ENCODE measurements at regions not wholly inside any gene's neighbourhood (a gene's known extent, or its start where the extent isn't known, plus 50 kb on each side); places are given as distances from the start of the nearest gene placed in this dataset.
"Not testable (repeated sequence)": the region's sequence is repeated elsewhere in the genome, so short reads cannot be mapped to it uniquely, and the experiment has no call there.

DNA sequence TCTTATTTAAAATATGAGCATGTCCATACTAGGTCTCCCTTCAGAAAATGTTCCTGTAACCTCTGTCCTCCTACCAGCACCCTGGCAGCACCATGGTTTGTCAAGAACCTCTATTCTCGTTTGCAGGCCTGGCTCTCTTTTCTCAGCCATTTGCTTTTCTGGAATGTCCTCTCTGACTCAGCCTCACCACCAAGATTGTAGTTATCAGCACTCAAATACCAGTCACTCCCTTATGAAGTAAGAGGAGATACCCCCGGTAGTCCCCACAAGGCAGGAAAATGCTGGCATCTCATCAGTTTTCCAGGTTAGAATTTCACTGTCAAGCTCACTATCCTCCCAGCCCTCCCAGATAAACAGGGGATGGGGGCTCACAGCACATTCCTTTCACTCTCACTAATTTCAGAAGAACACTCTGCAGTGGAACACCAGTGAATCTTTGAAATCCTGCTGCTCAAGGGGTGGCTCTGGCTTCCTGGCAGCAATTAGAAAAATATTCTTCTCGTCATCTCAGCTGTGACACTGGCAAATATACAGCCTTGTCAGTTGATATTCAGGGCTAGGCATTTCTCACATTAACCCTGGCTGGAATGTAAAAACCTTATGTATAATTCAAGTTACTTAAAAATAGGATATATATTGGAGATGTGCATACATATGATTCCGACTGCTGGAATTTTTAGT is 129.2 kb downstream of the TBX18 start:
- Histone ChIP-seq H3K9me3 (ENCODE audit: control insufficient read depth, insufficient read depth, low read depth, low read length) (no peaks in the 10 kb centered on the region), H3K4me1 (ENCODE audit: control insufficient read depth, insufficient read depth, low read length) (no peaks in the 10 kb centered on the region), H3K36me3 (ENCODE audit: control insufficient read depth, insufficient read depth, low read length) (no peaks in the 10 kb centered on the region), H3K4me3 (ENCODE audit: low read depth, low read length) (no peak overlapping the region), H3K27me3 (ENCODE audit: control insufficient read depth, insufficient read depth, low read length) (no peaks in the 10 kb centered on the region), H3K9ac (ENCODE audit: low read length) (no peak overlapping the region), H3K27ac (ENCODE audit: low read depth, low read length) (no peak overlapping the region)

DNA sequence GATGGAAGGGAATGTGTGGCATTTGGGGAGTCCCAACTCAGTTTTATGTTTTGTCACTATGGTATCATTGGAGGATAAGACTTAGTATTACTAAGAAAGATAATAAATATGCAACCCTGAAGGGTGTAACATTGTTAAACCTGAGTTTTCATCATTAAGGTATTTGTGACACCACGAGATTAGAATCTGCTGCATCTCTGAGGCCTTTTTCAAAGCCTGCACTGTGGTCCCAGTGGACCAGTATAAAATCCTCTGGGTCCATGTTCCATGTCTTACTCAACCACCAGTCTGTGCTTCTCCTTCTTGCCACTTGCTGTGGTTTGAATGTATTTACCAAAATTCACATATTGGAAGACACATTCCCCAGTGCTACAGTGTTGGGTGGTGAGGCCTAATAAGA is 130.6 kb downstream of the TBX18 start:
- Histone ChIP-seq H3K36me3 (ENCODE audit: control insufficient read depth, insufficient read depth, low read length) (no peaks in the 10 kb centered on the region), H3K4me3 (ENCODE audit: low read depth, low read length) (no peak overlapping the region), H3K9ac (ENCODE audit: low read length) (no peak overlapping the region), H3K27ac (ENCODE audit: low read depth, low read length) (no peak overlapping the region), H3K4me1 (ENCODE audit: control insufficient read depth, insufficient read depth, low read length) (no peaks in the 10 kb centered on the region), H3K27me3 (ENCODE audit: control insufficient read depth, insufficient read depth, low read length) (no peaks in the 10 kb centered on the region), H3K9me3 (ENCODE audit: control insufficient read depth, insufficient read depth, low read depth, low read length) (no peaks in the 10 kb centered on the region)

GRCh38 chr6:84626527-84626926 is 137.9 kb downstream of the TBX18 start:
- H3K9me3 ChIP-seq (ENCODE audit: control insufficient read depth, insufficient read depth, low read depth, low read length); H3K4me1 ChIP-seq (ENCODE audit: control insufficient read depth, insufficient read depth, low read length); H3K27ac ChIP-seq (ENCODE audit: low read depth, low read length); H3K27me3 ChIP-seq (ENCODE audit: control insufficient read depth, insufficient read depth, low read length); H3K36me3 ChIP-seq (ENCODE audit: control insufficient read depth, insufficient read depth, low read length): not testable (repeated sequence)
- Histone ChIP-seq H3K4me3 (ENCODE audit: low read depth, low read length) (peak overlapping the region; percentile 53), H3K9ac (ENCODE audit: low read length) (peak overlapping the region; percentile 39)

DNA sequence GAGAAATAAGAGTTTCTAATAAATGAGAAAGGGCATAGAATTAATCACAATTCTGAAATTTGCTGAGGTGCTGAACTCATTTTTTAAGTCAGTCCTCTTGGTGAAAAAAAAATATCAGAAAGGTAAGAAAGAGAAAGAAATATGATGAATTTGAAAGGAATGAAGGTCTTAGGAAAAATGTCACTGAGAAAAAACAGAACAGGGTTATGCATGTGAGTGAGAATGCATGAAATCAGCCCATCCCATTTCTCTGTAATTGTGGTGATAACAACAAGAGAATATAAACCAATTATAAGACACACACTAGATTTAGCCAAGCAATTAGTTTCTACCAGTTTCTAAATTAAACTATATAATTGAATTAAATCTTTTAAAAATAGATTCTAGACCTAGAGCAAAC is 138.9 kb downstream of the TBX18 start:
- Histone ChIP-seq H3K4me1 (ENCODE audit: control insufficient read depth, insufficient read depth, low read length) (no peaks in the 10 kb centered on the region), H3K9me3 (ENCODE audit: control insufficient read depth, insufficient read depth, low read depth, low read length) (no peaks in the 10 kb centered on the region), H3K27me3 (ENCODE audit: control insufficient read depth, insufficient read depth, low read length) (no peaks in the 10 kb centered on the region), H3K27ac (ENCODE audit: low read depth, low read length) (no peak overlapping the region), H3K36me3 (ENCODE audit: control insufficient read depth, insufficient read depth, low read length) (no peaks in the 10 kb centered on the region), H3K4me3 (ENCODE audit: low read depth, low read length) (no peak overlapping the region; the same call in 1 of the 2 replicates), H3K9ac (ENCODE audit: low read length) (no peak overlapping the region)

DNA sequence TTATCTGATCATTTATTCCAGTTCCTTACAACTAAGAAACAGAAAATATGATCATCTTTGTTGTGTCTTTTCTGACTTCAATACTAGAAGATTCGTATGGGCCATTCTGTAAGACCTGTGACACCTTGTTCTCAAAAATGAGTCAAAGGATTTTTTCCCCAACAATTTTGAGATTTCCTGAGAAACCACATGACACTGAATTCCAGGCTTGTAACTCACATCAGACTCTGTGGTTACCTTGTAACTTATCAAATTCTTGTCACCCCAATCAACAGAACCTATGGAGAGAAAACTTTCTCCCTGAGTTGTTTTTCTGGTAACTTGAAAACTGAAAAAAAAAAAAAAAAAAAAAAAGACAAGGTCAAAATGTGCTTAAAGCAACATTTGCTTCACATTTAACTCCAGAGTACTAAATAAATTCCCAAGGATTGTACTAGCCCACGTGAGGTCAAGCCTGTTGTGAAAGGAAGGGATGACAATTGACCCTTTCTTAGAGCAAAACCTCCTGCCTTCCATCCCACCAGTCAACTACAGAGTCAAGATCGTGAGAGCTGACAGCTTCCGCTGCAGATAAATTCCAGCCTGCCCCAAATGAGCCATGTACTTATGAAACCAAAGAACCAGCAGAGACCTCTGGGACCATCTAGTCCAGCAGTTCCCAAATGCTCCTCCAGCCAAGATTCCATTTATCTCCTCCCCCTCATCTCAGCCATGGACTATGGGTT is 140.3 kb downstream of the TBX18 start:
- Histone ChIP-seq H3K27me3 (ENCODE audit: control insufficient read depth, insufficient read depth, low read length) (no peaks in the 10 kb centered on the region), H3K27ac (ENCODE audit: low read depth, low read length) (no peak overlapping the region), H3K9ac (ENCODE audit: low read length) (no peak overlapping the region), H3K4me1 (ENCODE audit: control insufficient read depth, insufficient read depth, low read length) (no peaks in the 10 kb centered on the region), H3K9me3 (ENCODE audit: control insufficient read depth, insufficient read depth, low read depth, low read length) (no peaks in the 10 kb centered on the region), H3K4me3 (ENCODE audit: low read depth, low read length) (no peak overlapping the region), H3K36me3 (ENCODE audit: control insufficient read depth, insufficient read depth, low read length) (no peaks in the 10 kb centered on the region)

GRCh38 chr6:84618836-84619235 is 145.6 kb downstream of the TBX18 start:
- H3K36me3 ChIP-seq (ENCODE audit: control insufficient read depth, insufficient read depth, low read length), result no peaks in the 10 kb centered on the region
- H3K27me3 ChIP-seq (ENCODE audit: control insufficient read depth, insufficient read depth, low read length), result no peaks in the 10 kb centered on the region
- H3K9ac ChIP-seq (ENCODE audit: low read length), result no peak overlapping the region
- peaks cover 12% of the 10 kb centered on the region for H3K4me1 ChIP-seq (ENCODE audit: control insufficient read depth, insufficient read depth, low read length)
- no peak overlapping the region for H3K4me3 ChIP-seq (ENCODE audit: low read depth, low read length)
- H3K9me3 ChIP-seq (ENCODE audit: control insufficient read depth, insufficient read depth, low read depth, low read length), result no peaks in the 10 kb centered on the region
- H3K27ac ChIP-seq (ENCODE audit: low read depth, low read length), result no peak overlapping the region

GRCh38 chr6:84618046-84618752 is 146.2 kb downstream of the TBX18 start:
- no peaks in the 10 kb centered on the region for H3K36me3 ChIP-seq (ENCODE audit: control insufficient read depth, insufficient read depth, low read length)
- no peaks in the 10 kb centered on the region for H3K9me3 ChIP-seq (ENCODE audit: control insufficient read depth, insufficient read depth, low read depth, low read length)
- H3K4me3 ChIP-seq (ENCODE audit: low read depth, low read length), result no peak overlapping the region
- no peak overlapping the region for H3K27ac ChIP-seq (ENCODE audit: low read depth, low read length)
- H3K4me1 ChIP-seq (ENCODE audit: control insufficient read depth, insufficient read depth, low read length), result peaks cover 12% of the 10 kb centered on the region
- no peaks in the 10 kb centered on the region for H3K27me3 ChIP-seq (ENCODE audit: control insufficient read depth, insufficient read depth, low read length)
- H3K9ac ChIP-seq (ENCODE audit: low read length), result no peak overlapping the region

GRCh38 chr6:84615987-84616386 is 148.4 kb downstream of the TBX18 start:
- H3K9ac ChIP-seq (ENCODE audit: low read length), result no peak overlapping the region
- H3K36me3 ChIP-seq (ENCODE audit: control insufficient read depth, insufficient read depth, low read length), result no peaks in the 10 kb centered on the region
- H3K4me3 ChIP-seq (ENCODE audit: low read depth, low read length), result no peak overlapping the region
- no peaks in the 10 kb centered on the region for H3K27me3 ChIP-seq (ENCODE audit: control insufficient read depth, insufficient read depth, low read length)
- H3K9me3 ChIP-seq (ENCODE audit: control insufficient read depth, insufficient read depth, low read depth, low read length), result no peaks in the 10 kb centered on the region
- H3K27ac ChIP-seq (ENCODE audit: low read depth, low read length), result no peak overlapping the region
- H3K4me1 ChIP-seq (ENCODE audit: control insufficient read depth, insufficient read depth, low read length), result peaks cover 12% of the 10 kb centered on the region

- Histone ChIP-seq H3K9ac (ENCODE audit: low read length) (no peak overlapping the region), H3K27me3 (ENCODE audit: control insufficient read depth, insufficient read depth, low read length) (no peaks in the 10 kb centered on the region), H3K9me3 (ENCODE audit: control insufficient read depth, insufficient read depth, low read depth, low read length) (no peaks in the 10 kb centered on the region), H3K4me1 (ENCODE audit: control insufficient read depth, insufficient read depth, low read length) (peaks cover 12% of the 10 kb centered on the region), H3K4me3 (ENCODE audit: low read depth, low read length) (no peak overlapping the region), H3K27ac (ENCODE audit: low read depth, low read length) (no peak overlapping the region), H3K36me3 (ENCODE audit: control insufficient read depth, insufficient read depth, low read length) (no peaks in the 10 kb centered on the region)
Measured at GRCh38 chr6:84615113-84615850, 149.1 kb downstream of the TBX18 start.

- no peaks in the 10 kb centered on the region for H3K27me3 ChIP-seq (ENCODE audit: control insufficient read depth, insufficient read depth, low read length)
- H3K9ac ChIP-seq (ENCODE audit: low read length), result no peak overlapping the region
- H3K9me3 ChIP-seq (ENCODE audit: control insufficient read depth, insufficient read depth, low read depth, low read length), result no peaks in the 10 kb centered on the region
- no peaks in the 10 kb centered on the region for H3K4me1 ChIP-seq (ENCODE audit: control insufficient read depth, insufficient read depth, low read length)
- H3K4me3 ChIP-seq (ENCODE audit: low read depth, low read length), result no peak overlapping the region
- H3K27ac ChIP-seq (ENCODE audit: low read depth, low read length), result no peak overlapping the region
- H3K36me3 ChIP-seq (ENCODE audit: control insufficient read depth, insufficient read depth, low read length), result no peaks in the 10 kb centered on the region
Measured at GRCh38 chr6:84606860-84607259, 157.5 kb downstream of the TBX18 start.

Measured in HUES6 (cell line).